Mesendoderm (in vitro differentiated cells): ENCODE measurements at regions not wholly inside any gene's neighbourhood (a gene's known extent, or its start where the extent isn't known, plus 50 kb on each side); places are given as distances from the start of the nearest gene placed in this dataset.

Source experiments
- DNase-seq: peaks from one replicate; pipeline ENCODE4 v3.0.0; 2013
- H2AK5ac ChIP-seq: 2 replicates; pipeline ENCODE4 v1.6.1; 2013; ENCODE audit warnings: low read length, inconsistent platforms
- H2BK120ac ChIP-seq: 2 replicates; pipeline ENCODE4 v1.6.1; 2013; ENCODE audit warnings: low read depth, mild to moderate bottlenecking, low read length, moderate library complexity, mixed read lengths
- H2BK15ac ChIP-seq: replicated peaks from 2 replicates; pipeline ENCODE4 v1.6.1; 2013; ENCODE audit warnings: low read depth, mild to moderate bottlenecking, moderate library complexity
- H2BK5ac ChIP-seq: 2 replicates; pipeline ENCODE4 v1.6.1; 2013; ENCODE audit warnings: low read length, inconsistent platforms
- H3K18ac ChIP-seq: 2 replicates; pipeline ENCODE4 v1.6.1; 2013; ENCODE audit warnings: mild to moderate bottlenecking, low read length, mixed read lengths
- H3K23ac ChIP-seq: one replicate; pipeline ENCODE4 v1.6.1; 2013; ENCODE audit warnings: low read length
- H3K27ac ChIP-seq: 2 replicates; pipeline ENCODE4 v1.5.1; 2013; ENCODE audit warnings: low read depth, mild to moderate bottlenecking, inconsistent platforms, low read length, moderate library complexity
- H3K27me3 ChIP-seq: 2 replicates; pipeline ENCODE4 v1.6.1; 2013; ENCODE audit warnings: low read length, control low read depth, mild to moderate bottlenecking, inconsistent platforms; ENCODE audit not compliant: insufficient read depth, poor library complexity
- H3K36me3 ChIP-seq: 2 replicates; pipeline ENCODE4 v1.6.1; 2013; ENCODE audit warnings: low read length, inconsistent platforms; ENCODE audit not compliant: control insufficient read depth, insufficient read depth
- H3K4ac ChIP-seq: one replicate; pipeline ENCODE4 v1.6.1; 2013; ENCODE audit warnings: low read depth, mild to moderate bottlenecking, low read length, moderate library complexity
- H3K4me1 ChIP-seq: 2 replicates; pipeline ENCODE4 v1.6.1; 2013; ENCODE audit warnings: low read depth, low read length, inconsistent platforms; ENCODE audit not compliant: control insufficient read depth
- H3K4me2 ChIP-seq: 2 replicates; pipeline ENCODE4 v1.6.1; 2013; ENCODE audit warnings: low read length
- H3K4me3 ChIP-seq: 2 replicates; pipeline ENCODE4 v1.5.1; 2013; ENCODE audit warnings: mild to moderate bottlenecking, low read length
- H3K56ac ChIP-seq: one replicate; pipeline ENCODE4 v1.6.1; 2013; ENCODE audit warnings: low read length
- H3K79me1 ChIP-seq: 2 replicates; pipeline ENCODE4 v1.6.1; 2013; ENCODE audit warnings: low read length, inconsistent platforms
- H3K79me2 ChIP-seq: 2 replicates; pipeline ENCODE4 v1.6.1; 2013; ENCODE audit warnings: mild to moderate bottlenecking, low read length; ENCODE audit not compliant: control insufficient read depth, insufficient read depth
- H3K9ac ChIP-seq: 2 replicates; pipeline ENCODE4 v1.6.1; 2013; ENCODE audit warnings: low read length, inconsistent platforms
- H4K5ac ChIP-seq: one replicate; pipeline ENCODE4 v1.6.1; 2013; ENCODE audit warnings: low read length
- H4K8ac ChIP-seq: one replicate; pipeline ENCODE4 v1.6.1; 2013; ENCODE audit warnings: low read depth, mild to moderate bottlenecking, control low read depth, low read length, moderate library complexity
- WGBS: extraction: QIAGEN DNeasy Blood & Tissue Kit; methylation state at CpG from one replicate; pipeline ENCODE4 v1.1.7; 2013; ENCODE audit warnings: low lambda C conversion rate, missing lambda C conversion rate; ENCODE audit not compliant: insufficient coverage; ENCODE audit errors: extremely low coverage; 5-methylcytosine and 5-hydroxymethylcytosine counted together

GRCh38 chr13:67803118-67803517, 573.0 kb upstream of the PCDH9 start:
- no peaks in the 10 kb centered on the region for H3K79me1 ChIP-seq
- no peaks in the 10 kb centered on the region for H3K79me2 ChIP-seq
- no peaks in the 10 kb centered on the region for H3K27me3 ChIP-seq
- no peak for DNase-seq
- H3K36me3 ChIP-seq, result no peaks in the 10 kb centered on the region
- no peaks in the 10 kb centered on the region for H3K4me1 ChIP-seq
- no peak overlapping the region for H2BK120ac ChIP-seq
- no CpG with 5 or more reads among the region's 8 CpGs for WGBS
- no peak overlapping the region for H2AK5ac ChIP-seq
- H3K56ac ChIP-seq, result no peak overlapping the region
- no peak overlapping the region for H3K23ac ChIP-seq
- no peak overlapping the region for H2BK15ac ChIP-seq
- no peak overlapping the region for H3K4ac ChIP-seq
- no peak overlapping the region for H3K9ac ChIP-seq
- no peak overlapping the region for H3K4me3 ChIP-seq
- H4K8ac ChIP-seq, result no peak overlapping the region
- H3K18ac ChIP-seq, result no peak overlapping the region
- H3K4me2 ChIP-seq, result no peak overlapping the region
- no peak overlapping the region for H4K5ac ChIP-seq
- no peak overlapping the region for H2BK5ac ChIP-seq
- no peak overlapping the region for H3K27ac ChIP-seq

- H3K9ac ChIP-seq, result no peak overlapping the region
- H3K4me1 ChIP-seq, result no peaks in the 10 kb centered on the region
- H4K8ac ChIP-seq, result no peak overlapping the region
- H3K4me3 ChIP-seq, result no peak overlapping the region
- no peaks in the 10 kb centered on the region for H3K79me1 ChIP-seq
- no peak overlapping the region for H3K4ac ChIP-seq
- peak; percentile 63 for DNase-seq
- no peak overlapping the region for H3K56ac ChIP-seq
- no peaks in the 10 kb centered on the region for H3K36me3 ChIP-seq
- no peak overlapping the region for H3K27ac ChIP-seq
- H2AK5ac ChIP-seq, result no peak overlapping the region
- H4K5ac ChIP-seq, result no peak overlapping the region
- H2BK120ac ChIP-seq, result no peak overlapping the region
- no peak overlapping the region for H3K4me2 ChIP-seq
- no peaks in the 10 kb centered on the region for H3K27me3 ChIP-seq
- H2BK15ac ChIP-seq, result no peak overlapping the region
- no peak overlapping the region for H3K23ac ChIP-seq
- no peaks in the 10 kb centered on the region for H3K79me2 ChIP-seq
- no peak overlapping the region for H3K18ac ChIP-seq
- no peak overlapping the region for H2BK5ac ChIP-seq
These were observed 562.1 kb upstream of the PCDH9 start for GRCh38 chr13:67792151-67792676.

DNA sequence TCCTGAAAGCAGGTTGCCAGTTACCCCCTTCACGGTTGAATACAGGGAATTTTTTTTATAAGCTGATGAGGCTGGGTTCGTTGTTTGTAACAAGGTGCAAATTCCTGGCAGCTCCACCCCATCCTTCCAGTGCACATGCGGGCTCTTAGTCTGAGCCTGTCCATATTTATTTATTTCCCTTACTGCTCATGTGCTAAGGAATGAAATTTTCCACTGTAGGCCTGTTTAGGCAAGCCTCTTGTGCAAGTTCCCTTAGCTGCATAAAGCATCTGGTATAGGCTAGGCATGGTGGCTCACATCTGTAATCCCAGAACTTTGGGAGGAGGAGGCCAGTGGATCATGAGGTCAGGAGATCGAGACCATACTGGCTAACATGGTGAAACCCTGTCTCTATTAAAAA, 560.9 kb upstream of the PCDH9 start:
- no peak overlapping the region for H3K23ac ChIP-seq
- no peak for DNase-seq
- H2BK120ac ChIP-seq, result no peak overlapping the region
- H3K4me3 ChIP-seq, result no peak overlapping the region
- H3K27me3 ChIP-seq, result no peaks in the 10 kb centered on the region
- no peak overlapping the region for H3K27ac ChIP-seq
- H3K4me1 ChIP-seq, result no peaks in the 10 kb centered on the region
- no peak overlapping the region for H3K4me2 ChIP-seq
- no peaks in the 10 kb centered on the region for H3K79me2 ChIP-seq
- H4K8ac ChIP-seq, result no peak overlapping the region
- H2BK15ac ChIP-seq, result no peak overlapping the region
- H4K5ac ChIP-seq, result no peak overlapping the region
- H3K36me3 ChIP-seq, result no peaks in the 10 kb centered on the region
- H2BK5ac ChIP-seq, result no peak overlapping the region
- no peak overlapping the region for H3K18ac ChIP-seq
- WGBS, result no CpG with 5 or more reads among the region's 4 CpGs
- H3K79me1 ChIP-seq, result no peaks in the 10 kb centered on the region
- H2AK5ac ChIP-seq, result no peak overlapping the region
- peak overlapping the region; percentile 16 for H3K4ac ChIP-seq
- no peak overlapping the region for H3K56ac ChIP-seq
- H3K9ac ChIP-seq, result no peak overlapping the region

DNA sequence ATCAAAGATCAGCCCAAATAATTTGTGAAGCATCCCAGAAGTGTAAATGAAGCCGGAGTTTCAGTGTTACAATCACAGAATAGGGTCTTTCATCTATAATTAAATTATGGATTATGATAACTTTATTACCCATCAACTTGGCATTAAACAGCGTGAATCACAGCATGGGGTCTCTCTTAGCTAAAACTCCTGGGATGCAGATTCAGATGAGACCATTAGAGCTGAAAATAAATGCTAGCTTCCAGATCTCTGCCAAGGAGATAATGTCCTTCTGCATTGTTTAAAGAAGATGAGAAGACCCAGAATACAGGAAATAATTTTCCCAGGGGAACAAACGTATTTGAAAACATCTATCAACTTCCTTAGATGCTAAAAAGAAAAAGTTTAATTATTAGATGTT, 546.0 kb upstream of the PCDH9 start:
- H3K79me1 ChIP-seq, result no peaks in the 10 kb centered on the region
- H4K8ac ChIP-seq, result no peak overlapping the region
- no peak overlapping the region for H3K56ac ChIP-seq
- no peak overlapping the region for H2BK5ac ChIP-seq
- no peak overlapping the region for H2BK15ac ChIP-seq
- H3K4me2 ChIP-seq, result no peak overlapping the region
- no peaks in the 10 kb centered on the region for H3K36me3 ChIP-seq
- no peak overlapping the region for H3K27ac ChIP-seq
- no peaks in the 10 kb centered on the region for H3K27me3 ChIP-seq
- no peak overlapping the region for H3K23ac ChIP-seq
- H3K79me2 ChIP-seq, result no peaks in the 10 kb centered on the region
- no peak overlapping the region for H3K9ac ChIP-seq
- no peak overlapping the region for H3K4me3 ChIP-seq
- no peak for DNase-seq
- H3K4me1 ChIP-seq, result no peaks in the 10 kb centered on the region
- WGBS, result no CpG with 5 or more reads among the region's 3 CpGs
- H3K4ac ChIP-seq, result no peak overlapping the region
- H2AK5ac ChIP-seq, result no peak overlapping the region
- no peak overlapping the region for H3K18ac ChIP-seq
- H2BK120ac ChIP-seq, result no peak overlapping the region
- no peak overlapping the region for H4K5ac ChIP-seq

GRCh38 chr13:67775359-67775758, 545.2 kb upstream of the PCDH9 start:
- no peak overlapping the region for H3K23ac ChIP-seq
- H2BK5ac ChIP-seq, result no peak overlapping the region
- no peak overlapping the region for H3K4ac ChIP-seq
- no peaks in the 10 kb centered on the region for H3K79me2 ChIP-seq
- no peak overlapping the region for H3K27ac ChIP-seq
- no peak for DNase-seq
- no peak overlapping the region for H2AK5ac ChIP-seq
- H3K56ac ChIP-seq, result no peak overlapping the region
- H3K9ac ChIP-seq, result no peak overlapping the region
- no peak overlapping the region for H2BK120ac ChIP-seq
- H4K8ac ChIP-seq, result no peak overlapping the region
- H4K5ac ChIP-seq, result no peak overlapping the region
- H3K18ac ChIP-seq, result no peak overlapping the region
- H3K4me1 ChIP-seq, result no peaks in the 10 kb centered on the region
- H3K36me3 ChIP-seq, result no peaks in the 10 kb centered on the region
- H3K27me3 ChIP-seq, result no peaks in the 10 kb centered on the region
- H3K79me1 ChIP-seq, result no peaks in the 10 kb centered on the region
- no peak overlapping the region for H2BK15ac ChIP-seq
- H3K4me2 ChIP-seq, result no peak overlapping the region
- no peak overlapping the region for H3K4me3 ChIP-seq

DNA sequence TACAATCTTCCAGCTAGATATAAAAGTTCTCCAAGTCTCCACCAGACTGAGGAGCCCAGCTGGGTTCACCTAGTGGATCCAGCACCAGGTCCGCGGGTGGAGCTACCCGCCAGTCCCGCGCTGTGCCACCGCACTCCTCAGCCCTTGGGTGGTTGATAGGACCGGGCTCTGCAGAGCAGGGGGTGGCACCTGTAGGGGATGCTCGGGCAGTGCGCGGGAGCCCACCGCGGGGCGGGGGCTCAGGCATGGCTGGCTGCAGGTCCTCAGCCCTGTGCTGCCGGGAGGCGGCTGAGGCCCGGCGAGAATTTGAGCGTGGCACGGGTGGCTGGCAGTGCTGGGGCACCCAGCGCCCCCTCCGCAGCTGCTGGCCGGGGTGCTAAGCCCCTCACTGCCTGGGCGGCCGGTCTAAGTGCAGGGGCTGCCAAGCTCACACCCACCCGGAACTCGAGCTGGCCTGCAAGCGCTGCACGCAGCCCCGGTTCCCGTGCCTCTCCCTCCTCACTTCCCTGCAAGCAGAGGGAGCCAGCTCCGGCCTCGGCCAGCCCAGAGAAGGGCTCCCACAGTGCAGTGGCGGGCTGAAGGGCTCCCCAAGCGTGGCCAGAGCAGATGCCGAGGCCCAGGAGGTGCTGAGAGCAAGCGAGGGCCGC, 542.8 kb upstream of the PCDH9 start:
- H2AK5ac ChIP-seq, result no peak overlapping the region
- no peak overlapping the region for H3K27ac ChIP-seq
- H3K79me2 ChIP-seq, result no peaks in the 10 kb centered on the region
- no peak overlapping the region for H2BK15ac ChIP-seq
- H3K4me1 ChIP-seq, result no peaks in the 10 kb centered on the region
- no peak overlapping the region for H3K23ac ChIP-seq
- no peak overlapping the region for H2BK120ac ChIP-seq
- no peaks in the 10 kb centered on the region for H3K36me3 ChIP-seq
- no peak overlapping the region for H3K18ac ChIP-seq
- DNase-seq, result no peak
- no peak overlapping the region for H3K4me2 ChIP-seq
- WGBS, result no CpG with 5 or more reads among the region's 37 CpGs
- no peaks in the 10 kb centered on the region for H3K79me1 ChIP-seq
- no peak overlapping the region for H3K9ac ChIP-seq
- H3K56ac ChIP-seq, result no peak overlapping the region
- H3K27me3 ChIP-seq, result no peaks in the 10 kb centered on the region
- no peak overlapping the region for H4K5ac ChIP-seq
- no peak overlapping the region for H2BK5ac ChIP-seq
- no peak overlapping the region for H3K4ac ChIP-seq
- H4K8ac ChIP-seq, result no peak overlapping the region
- H3K4me3 ChIP-seq, result no peak overlapping the region
